ENCODE measurements at regions not wholly inside any gene's neighbourhood (a gene's known extent, or its start where the extent isn't known, plus 50 kb on each side); places are given as distances from the start of the nearest gene placed in this dataset.
A peak's percentile ranks its signal among the peaks of the same experiment; 100 is the strongest.

DNA sequence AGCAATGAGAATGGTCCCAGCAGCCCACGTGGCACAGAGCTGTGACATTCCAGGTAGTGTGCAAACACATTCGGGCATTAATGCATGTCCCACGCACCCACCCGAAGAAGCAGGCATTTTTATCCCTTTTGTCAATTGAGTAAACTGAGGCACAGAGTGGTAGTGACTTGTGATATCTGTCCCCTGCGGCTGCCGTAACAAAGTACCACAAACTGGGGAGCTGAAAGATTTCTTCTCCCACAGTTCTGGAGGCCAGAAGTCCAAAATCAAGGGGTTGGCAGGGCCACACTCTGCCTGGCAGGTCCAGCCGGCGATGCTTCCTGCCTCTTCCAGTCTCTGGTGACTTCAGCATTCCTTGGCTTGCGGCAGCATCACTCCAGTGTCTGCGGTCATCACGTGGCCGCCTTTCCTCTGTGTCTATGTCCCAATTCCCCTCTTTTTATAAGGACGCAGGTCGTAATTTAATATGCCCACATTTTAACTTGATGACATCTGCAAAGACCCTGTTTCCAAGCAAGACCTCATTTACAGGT, 221.9 kb upstream of the GSE1 start:
- ATAC-seq, result no peak
- intact Hi-C loops (cut with micrococcal nuclease), result no loop called here

DNA sequence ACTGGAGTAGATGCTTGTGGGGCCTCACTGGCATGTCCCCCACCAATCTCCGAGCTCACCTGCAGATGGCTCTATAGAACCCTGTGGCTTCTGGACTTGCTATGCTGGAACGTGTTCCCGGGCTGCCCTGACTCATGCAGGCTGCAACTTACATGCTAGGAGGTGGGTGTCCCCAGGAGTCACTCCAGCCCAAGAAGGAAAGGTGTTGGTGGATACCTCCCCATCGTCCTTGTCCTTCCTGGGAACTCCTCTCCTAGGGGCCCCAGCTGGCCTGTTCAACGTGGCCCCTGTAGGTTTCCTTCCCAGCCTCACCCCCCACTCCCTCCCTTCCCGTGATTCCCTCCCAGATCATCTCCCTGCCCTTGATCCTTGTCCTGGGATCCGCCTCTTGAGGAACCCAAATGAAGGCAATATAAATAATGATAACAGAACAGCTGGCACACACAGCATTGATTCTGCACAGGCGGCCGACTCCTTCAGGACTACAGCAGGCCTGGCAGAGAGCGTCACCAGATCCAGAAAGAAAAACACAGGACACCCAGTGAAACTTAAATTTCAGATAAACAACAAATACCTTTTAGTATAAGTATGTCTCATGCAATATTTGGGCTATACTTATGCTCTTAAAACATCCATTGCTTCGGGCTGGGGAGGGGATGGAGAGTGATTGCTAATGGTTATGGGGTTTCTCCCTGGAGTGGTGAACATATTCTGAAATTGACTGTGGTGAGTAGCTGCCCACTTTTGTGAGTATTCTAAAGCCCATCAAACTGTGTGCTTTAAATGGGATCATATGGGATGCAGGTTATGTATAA, 221.1 kb upstream of the GSE1 start:
- Histone ChIP-seq H3K27ac (ENCODE audit: low read length) (no peak overlapping the region), H3K4me3 (ENCODE audit: low read length) (no peak overlapping the region), H3K4me1 (ENCODE audit: control insufficient read depth, insufficient read depth, low read length) (no peaks in the 10 kb centered on the region), H3K9me3 (ENCODE audit: control insufficient read depth, insufficient read depth, low read length) (no peaks in the 10 kb centered on the region), H3K36me3 (ENCODE audit: control insufficient read depth, insufficient read depth, low read length) (no peaks in the 10 kb centered on the region), H3K27me3 (ENCODE audit: control insufficient read depth, insufficient read depth, low read length) (no peaks in the 10 kb centered on the region)
- no peak for ATAC-seq
- H3K4me1 Mint-ChIP-seq, result no peaks in the 10 kb centered on the region
- no peak overlapping the region for H3K4me3 Mint-ChIP-seq
- no peaks in the 10 kb centered on the region for H3K36me3 Mint-ChIP-seq
- TF ChIP-seq, protein P1, sequence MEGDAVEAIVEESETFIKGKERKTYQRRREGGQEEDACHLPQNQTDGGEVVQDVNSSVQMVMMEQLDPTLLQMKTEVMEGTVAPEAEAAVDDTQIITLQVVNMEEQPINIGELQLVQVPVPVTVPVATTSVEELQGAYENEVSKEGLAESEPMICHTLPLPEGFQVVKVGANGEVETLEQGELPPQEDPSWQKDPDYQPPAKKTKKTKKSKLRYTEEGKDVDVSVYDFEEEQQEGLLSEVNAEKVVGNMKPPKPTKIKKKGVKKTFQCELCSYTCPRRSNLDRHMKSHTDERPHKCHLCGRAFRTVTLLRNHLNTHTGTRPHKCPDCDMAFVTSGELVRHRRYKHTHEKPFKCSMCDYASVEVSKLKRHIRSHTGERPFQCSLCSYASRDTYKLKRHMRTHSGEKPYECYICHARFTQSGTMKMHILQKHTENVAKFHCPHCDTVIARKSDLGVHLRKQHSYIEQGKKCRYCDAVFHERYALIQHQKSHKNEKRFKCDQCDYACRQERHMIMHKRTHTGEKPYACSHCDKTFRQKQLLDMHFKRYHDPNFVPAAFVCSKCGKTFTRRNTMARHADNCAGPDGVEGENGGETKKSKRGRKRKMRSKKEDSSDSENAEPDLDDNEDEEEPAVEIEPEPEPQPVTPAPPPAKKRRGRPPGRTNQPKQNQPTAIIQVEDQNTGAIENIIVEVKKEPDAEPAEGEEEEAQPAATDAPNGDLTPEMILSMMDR (IDR thresholded peaks at IDR 0.05), result no peak
- intact Hi-C loops (cut with micrococcal nuclease), result no loop called here
- H3K9me3 Mint-ChIP-seq, result peaks cover 0 to 3% of the 10 kb centered on the region in 2 donors
- no peak overlapping the region for H3K27ac Mint-ChIP-seq
- no peak for DNase-seq
- H3K27me3 Mint-ChIP-seq (ENCODE audit: low read depth in 2 of 2), result peaks cover 0 to 9% of the 10 kb centered on the region in 2 donors
- WGBS (ENCODE audit: insufficient coverage), result 85% methylated on average over 11 of the region's 11 CpGs

More for the DNA sequence above, 221.9 kb upstream of the GSE1 start:
- H3K4me1 ChIP-seq (ENCODE audit: control insufficient read depth, insufficient read depth, low read length), result no peaks in the 10 kb centered on the region
- H3K27ac Mint-ChIP-seq, result no peak overlapping the region
- H3K9me3 ChIP-seq (ENCODE audit: control insufficient read depth, insufficient read depth, low read length), result no peaks in the 10 kb centered on the region
- WGBS (ENCODE audit: insufficient coverage), result 86% methylated on average over 14 of the region's 14 CpGs
- no peaks in the 10 kb centered on the region for H3K27me3 ChIP-seq (ENCODE audit: control insufficient read depth, insufficient read depth, low read length)
- H3K27ac ChIP-seq (ENCODE audit: low read length), result no peak overlapping the region
- H3K36me3 Mint-ChIP-seq, result no peaks in the 10 kb centered on the region
- DNase-seq, result peak in 1 of 2 donors; percentile 4
- no peaks in the 10 kb centered on the region for H3K4me1 Mint-ChIP-seq
- peaks cover 0 to 5% of the 10 kb centered on the region in 2 donors for H3K27me3 Mint-ChIP-seq (ENCODE audit: low read depth in 2 of 2)
- peaks cover 0 to 3% of the 10 kb centered on the region in 2 donors for H3K9me3 Mint-ChIP-seq
- TF ChIP-seq, protein P1 (IDR thresholded peaks at IDR 0.05), result no peak
- no peaks in the 10 kb centered on the region for H3K36me3 ChIP-seq (ENCODE audit: control insufficient read depth, insufficient read depth, low read length)
- H3K4me3 Mint-ChIP-seq, result no peak overlapping the region
- no peak overlapping the region for H3K4me3 ChIP-seq (ENCODE audit: low read length)

DNA sequence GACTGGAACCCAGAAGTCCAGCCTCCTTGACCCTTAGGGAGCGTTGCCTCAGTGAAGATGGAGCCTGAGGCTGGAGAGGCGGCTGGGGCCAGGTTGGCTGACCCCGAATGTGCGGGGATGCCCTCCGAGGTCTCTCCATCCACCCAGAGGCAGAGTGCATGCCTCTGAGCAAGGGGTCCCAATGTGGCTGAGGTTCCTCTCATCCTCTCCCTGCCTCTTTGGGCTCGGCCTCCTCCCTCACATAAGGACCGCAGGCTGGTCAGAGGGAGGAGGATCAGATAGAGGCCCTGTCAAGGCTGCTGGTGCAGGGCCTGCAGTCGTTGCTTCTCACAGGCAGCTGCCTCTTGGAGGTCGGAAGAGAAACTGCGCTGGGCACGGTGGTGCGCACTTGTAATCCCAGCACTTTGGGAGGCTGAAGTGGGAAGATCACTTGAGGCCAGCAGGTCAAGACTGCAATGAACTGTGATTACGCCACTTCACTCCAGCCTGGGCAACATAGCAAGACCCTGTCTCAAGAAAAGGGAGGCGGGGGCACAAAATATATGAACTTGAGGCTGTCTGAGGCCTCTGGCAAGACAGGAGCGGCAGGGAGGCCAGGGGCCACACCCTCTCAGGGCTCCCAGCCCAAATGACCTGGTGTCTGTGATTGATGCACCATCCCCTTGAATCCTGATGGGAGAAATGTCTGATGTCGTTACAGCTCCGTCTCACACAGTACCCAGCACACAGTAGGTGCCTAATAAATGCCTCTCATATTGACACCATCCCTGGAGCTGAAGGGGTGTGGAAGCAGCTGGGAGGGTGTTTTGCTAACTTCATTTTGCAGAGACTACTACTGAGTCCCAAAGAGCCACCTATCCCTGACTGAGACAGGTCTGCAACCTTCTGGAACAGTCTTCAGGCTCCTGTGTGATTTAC, 220.1 kb upstream of the GSE1 start:
- TF ChIP-seq, protein P1 (IDR thresholded peaks at IDR 0.05), result no peak
- no peak for ATAC-seq
- peak in 1 of 2 donors; percentile 11 for DNase-seq
- no peak overlapping the region for H3K27ac Mint-ChIP-seq
- H3K27me3 Mint-ChIP-seq (ENCODE audit: low read depth in 2 of 2), result peaks cover 0 to 5% of the 10 kb centered on the region in 2 donors
- intact Hi-C loops (cut with micrococcal nuclease), result no loop called here
- Histone ChIP-seq H3K4me3 (ENCODE audit: low read length) (no peak overlapping the region), H3K4me1 (ENCODE audit: control insufficient read depth, insufficient read depth, low read length) (no peaks in the 10 kb centered on the region), H3K9me3 (ENCODE audit: control insufficient read depth, insufficient read depth, low read length) (no peaks in the 10 kb centered on the region), H3K27ac (ENCODE audit: low read length) (no peak overlapping the region), H3K27me3 (ENCODE audit: control insufficient read depth, insufficient read depth, low read length) (no peaks in the 10 kb centered on the region), H3K36me3 (ENCODE audit: control insufficient read depth, insufficient read depth, low read length) (no peaks in the 10 kb centered on the region)
- H3K4me3 Mint-ChIP-seq, result no peak overlapping the region
- H3K9me3 Mint-ChIP-seq, result no peaks in the 10 kb centered on the region
- 91% methylated on average over 15 of the region's 17 CpGs for WGBS (ENCODE audit: insufficient coverage)
- no peaks in the 10 kb centered on the region for H3K4me1 Mint-ChIP-seq
- H3K36me3 Mint-ChIP-seq, result no peaks in the 10 kb centered on the region
